ENCODE measurements at regions not wholly inside any gene's neighbourhood (a gene's known extent, or its start where the extent isn't known, plus 50 kb on each side); places are given as distances from the start of the nearest gene placed in this dataset.

DNA sequence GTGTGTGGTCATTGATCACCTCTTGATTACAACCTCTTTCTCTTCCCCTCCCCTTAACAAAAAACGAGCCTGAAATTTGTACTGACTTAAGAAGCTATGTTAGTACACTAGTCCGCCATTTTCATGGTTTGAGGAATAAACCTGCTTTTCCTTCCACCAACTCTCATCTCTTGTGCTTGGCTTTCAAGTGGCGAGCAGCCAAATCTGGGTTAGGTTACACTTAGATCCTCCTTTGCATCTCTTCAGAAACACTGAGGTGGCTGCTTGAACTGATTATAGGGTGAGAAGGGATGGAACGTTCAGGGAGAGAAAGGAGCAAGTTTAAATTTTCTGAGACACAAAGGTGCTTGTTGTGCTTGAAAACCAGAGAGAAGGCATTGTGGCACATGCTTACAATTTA lies 2171.4 kb downstream of the LRRC4C start:
- no peak for DNase-seq

DNA sequence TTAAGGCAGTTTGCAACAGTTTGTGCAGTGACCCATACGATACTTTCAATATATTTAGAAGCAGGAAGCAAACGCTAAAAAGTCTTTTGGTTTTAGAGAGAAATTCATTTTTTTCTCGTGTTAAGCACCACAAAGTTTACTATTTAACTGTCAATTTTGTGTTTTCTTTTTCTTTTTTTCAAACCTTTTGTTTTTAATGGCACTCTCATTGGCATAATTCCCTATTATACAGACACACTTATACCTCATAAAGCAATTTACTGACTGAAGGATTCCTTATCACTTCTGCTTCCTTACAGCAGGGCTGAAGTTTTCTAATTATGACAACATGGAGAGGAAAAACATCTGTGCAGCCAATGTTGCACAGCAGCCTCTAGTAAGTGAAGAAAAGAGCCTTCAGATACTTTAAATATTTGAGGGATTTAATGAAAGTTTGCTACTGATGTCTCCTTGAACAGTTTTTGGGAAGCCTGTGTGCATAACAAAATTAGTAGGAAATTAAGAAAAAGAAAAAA lies 2191.2 kb downstream of the LRRC4C start:
- no peak for DNase-seq

DNA sequence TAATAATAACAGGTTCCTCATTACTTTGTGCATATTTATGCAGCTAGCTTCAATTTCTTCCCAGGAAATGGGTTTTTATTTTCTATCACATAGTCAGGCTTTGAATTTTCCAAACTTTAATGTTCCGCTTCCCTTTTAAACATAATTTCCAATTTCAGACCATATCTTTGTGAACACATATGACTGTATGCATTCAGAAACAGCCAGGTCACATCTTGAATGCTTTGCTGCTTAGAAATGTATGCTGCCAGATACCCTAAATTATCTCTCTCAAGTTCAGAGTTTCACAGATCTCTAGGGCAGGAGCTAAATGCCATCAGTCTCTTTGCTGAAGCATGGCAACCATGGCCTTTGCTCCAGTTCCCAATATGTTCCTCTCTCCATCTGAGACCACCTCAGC lies 2203.8 kb downstream of the LRRC4C start:
- no peak for DNase-seq

DNA sequence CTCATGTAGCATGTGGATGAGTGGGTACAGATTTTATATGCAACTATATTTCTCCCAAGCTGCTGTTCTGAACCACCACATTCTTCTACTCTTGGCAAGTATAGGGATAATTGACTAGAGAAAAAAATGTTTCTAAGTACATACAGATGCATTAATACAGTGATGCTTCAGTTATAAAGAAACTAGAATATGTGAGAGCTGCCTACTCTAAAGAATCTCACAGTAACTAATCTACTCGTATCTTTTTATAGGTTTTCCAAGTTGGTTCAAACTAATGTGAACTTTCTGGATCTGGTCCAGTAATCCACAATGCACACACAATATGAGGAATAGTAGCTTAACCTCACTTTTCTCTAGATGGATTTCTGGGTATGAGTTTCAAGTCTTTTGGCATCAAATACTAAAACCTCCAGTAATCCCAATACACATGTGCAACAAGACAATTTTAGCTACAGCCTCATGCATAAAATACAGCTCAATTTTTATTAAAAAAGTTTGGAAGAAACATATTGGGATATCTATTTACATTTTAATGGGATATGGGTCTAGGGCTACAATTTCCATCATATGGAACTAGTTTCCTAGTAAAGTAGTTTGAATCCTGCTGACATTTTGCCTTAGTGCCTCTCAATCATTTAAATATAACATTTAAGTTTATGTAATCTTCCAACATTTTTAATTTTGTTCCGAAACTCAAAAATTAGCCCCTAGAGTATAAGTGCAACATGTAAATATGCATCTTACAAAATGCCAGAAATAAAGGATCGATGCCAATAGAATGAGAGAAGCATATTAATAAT lies 2209.7 kb downstream of the LRRC4C start:
- no peak for DNase-seq

DNA sequence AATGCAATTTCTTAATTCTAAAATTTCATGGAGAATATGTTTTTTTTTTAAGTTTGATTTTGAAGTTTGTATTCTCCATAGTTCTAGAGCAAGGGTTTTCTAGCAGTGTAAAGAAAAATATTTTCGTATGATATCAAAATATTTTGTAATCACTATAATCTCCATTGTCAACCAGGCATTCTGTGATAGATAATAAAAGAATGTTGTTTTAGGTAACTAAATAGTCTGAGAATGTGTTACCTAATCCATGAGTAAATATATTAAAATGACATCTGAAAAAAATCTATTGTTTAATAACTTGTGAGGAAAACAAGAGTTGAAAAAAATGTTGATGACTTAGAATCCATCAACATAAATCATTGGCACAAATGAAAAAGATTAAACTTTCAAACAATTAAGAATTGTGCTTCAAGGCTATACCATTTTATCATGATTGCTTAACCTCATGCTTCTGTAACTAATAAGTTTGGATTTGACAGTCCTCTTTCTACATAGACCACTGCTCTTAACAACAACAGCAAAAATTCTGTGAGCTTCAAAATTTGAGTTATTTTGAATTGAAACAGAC lies 2211.8 kb downstream of the LRRC4C start:
- no peak for DNase-seq

DNA sequence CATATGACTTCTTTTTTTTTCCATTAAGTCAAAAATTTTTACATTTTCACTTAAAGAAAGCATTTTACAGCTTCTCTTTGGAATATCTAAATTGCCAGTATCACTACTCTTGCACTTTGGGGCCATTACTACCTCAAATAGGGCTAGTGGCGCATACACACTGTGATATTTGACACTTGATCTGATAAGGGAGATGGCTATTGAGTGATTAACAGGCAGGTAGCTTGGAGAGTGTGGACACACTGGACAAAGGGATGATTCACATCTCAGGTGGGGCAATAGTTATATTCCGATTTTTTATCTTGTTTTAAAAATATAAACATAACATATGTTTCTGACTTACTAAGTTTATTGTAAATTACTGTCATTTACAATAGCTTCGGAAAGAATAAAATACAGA lies 2219.9 kb downstream of the LRRC4C start:
- no peak for DNase-seq

DNA sequence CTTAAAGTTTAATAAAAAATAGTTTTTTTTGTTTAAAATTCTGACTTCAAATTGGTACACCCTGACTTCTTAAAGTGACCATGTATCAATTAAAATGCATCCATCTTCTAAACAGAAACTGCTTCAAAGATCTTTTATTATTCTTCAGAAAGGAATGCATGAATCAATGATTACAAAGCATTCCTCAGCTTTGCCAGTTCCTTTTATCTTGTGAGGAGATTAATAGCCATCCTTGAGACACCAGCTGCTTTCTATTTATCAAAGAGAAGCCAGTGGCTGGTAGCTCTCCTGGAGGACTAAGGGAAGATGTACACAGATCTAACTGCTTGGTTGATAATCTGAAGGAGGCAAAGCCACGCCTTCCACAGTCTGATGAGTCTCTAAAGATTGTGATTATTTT lies 2222.5 kb downstream of the LRRC4C start:
- DNase-seq: no peak

DNA sequence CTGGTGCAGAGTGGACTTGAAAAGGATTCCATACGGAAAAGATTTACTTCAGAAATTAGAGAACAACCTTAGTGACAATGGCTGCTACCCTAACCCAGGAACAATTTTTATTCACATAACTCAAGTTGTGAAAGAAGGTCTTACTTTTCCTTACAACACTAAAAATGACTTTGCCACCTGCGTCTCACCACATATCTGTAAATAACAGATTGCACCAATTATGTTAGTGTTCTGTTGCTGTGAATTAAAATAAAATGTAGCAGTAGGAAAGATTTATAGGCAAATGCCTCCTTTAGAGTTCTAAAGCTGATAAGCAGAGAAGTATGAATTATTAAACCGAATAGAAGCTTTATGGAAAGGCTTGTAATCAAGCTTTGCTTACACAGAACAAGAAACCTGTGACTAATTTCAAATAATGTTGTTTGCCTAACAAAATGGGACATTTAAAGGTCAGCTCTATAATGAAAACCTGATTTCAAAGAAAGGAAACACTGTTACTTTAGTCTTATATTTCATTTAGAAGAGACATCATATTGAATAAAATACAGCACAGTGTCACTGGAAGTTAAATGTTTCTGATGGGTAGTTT lies 2237.8 kb downstream of the LRRC4C start:
- DNase-seq: no peak

DNA sequence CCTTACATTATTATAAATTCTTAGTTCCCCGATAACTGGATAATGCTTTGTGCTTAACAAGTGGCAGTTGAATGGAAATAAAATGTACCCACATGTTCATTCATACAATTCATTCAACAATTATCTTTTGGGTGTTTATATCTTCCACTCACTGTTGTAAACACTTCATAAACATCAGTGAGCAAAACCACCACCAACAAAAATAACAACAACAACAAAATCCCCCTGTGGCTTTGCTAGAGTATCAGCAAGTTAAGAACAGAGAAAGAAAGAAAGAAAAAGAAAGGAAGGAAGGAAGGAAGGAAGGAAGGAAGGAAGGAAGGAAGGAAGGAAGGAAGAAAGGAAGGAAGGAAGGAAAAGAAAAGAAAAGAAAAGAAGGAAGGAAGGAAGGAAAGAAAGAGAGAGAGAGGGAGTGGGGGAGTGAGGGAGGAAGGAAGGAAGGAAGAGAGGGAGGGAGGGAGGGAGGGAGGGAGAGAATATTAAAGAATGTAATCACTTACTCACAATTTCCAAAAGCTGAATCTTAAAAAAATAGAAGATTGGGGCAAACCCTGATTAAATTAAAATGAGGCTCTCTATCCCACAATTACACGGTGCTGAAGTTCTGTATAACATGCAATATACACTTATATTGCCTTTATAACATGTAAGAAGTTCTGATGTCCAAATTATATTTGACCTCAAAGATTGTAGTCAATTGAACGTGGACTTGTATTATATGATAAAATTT lies 2238.8 kb downstream of the LRRC4C start:
- DNase-seq: no peak

DNA sequence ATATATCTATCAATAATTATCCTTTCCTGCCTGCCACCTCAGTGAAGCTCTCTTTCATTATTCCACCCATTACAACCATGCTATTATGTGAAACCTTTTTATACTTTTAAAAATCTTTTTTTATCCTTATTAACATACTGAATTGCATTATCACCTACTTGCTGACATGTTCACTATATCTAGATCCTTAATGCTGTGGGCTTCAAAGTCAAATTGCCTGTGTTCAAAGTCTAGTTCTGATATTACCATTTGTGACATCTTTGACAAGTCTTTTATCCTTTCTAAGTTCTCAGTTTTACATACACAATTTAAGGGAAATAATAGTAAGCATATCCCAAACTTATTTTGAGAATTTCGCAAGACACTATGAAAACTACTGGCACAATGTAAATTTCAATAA lies 2239.4 kb downstream of the LRRC4C start:
- no peak for DNase-seq

DNA sequence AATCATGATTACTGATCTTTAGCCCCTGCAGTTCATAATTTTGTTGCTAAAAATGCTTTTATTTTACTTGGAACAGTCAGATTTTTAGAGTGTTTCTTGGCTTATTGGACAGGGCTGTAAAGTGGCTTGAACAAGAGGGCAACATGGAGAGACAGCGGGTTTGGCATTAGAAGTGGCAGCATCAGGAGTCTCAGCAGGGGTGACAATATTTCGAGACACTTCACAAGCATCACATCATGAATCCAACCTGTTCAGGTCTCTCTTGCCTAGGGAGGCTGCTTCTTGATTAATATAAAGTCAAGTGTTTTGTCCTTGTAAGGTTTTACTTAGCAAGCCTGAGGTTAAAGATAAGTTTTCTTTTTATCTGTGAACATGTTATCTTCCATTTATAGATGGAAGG lies 2249.5 kb downstream of the LRRC4C start:
- no peak for DNase-seq

DNA sequence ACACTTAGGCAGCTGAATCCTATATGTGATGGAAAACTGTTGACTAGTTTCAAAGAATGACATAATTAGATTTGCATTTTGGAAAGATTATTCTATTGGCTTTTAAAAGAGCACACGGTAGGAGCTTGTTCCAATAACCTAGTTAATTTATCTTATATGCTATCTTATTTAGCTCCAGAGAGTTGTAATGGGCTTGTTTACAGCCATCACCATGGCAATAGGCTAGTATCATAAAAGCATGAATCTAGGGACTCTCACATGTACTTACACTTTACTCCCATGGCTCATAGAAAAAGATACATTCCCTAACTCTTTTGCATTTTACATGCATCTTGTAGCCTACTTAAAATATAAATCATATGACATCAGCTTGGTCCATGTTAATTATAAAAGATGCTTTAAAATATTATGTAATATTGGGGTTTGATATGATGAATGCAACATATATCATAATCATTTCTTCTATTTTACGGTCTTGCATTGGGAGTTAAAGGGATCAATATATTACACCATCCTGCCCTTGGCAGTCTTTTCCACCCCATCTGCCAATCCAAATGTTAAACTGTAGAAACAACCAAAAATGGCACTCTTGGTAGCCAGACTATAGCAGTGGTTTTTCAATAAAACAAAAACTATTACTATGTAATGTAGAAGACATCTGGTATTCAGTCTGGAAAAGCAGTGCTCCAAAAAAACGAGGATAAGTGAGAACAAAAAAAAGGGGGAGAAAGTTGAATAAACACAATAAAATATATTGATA lies 2254.0 kb downstream of the LRRC4C start:
- DNase-seq: no peak

DNA sequence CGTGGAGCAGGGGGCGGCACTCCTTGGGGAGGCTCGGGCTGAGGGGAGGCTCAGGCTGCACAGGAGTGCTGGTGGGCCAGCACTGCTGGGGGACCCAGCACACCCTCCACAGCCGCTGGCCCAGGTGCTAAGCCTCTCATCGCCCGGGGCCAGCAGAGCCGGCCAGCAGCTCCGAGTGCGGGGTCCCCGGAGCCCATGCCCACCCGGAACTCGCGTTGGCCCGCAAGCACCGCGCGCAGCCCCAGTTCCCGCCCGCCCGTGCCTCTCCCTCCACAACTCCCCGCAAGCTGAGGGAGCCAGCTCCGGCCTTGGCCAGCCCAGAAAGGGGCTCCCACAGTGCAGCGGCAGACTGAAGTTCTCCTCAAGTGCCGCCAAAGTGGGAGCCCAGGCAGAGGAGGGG lies 2266.8 kb downstream of the LRRC4C start:
- DNase-seq: no peak

DNA sequence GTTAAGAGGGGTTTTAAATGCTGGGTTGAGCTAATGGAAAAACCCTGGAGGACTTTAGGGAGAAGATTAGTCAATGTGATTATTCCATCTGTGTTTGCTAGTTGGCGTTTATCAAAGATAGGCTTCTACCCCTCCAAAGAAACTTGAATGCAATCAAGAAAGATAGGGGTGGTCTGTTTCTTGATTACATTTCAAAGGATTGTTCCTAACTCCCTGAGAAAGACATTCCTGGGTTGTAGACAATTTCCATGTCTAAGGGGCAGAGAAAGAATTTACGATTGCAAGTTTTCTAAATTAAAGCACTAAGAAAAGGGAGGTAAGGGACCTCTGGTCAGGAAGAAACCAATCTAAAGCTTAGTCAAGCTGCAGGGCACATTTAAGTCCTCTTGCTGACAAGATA lies 2268.7 kb downstream of the LRRC4C start:
- no peak for DNase-seq

DNA sequence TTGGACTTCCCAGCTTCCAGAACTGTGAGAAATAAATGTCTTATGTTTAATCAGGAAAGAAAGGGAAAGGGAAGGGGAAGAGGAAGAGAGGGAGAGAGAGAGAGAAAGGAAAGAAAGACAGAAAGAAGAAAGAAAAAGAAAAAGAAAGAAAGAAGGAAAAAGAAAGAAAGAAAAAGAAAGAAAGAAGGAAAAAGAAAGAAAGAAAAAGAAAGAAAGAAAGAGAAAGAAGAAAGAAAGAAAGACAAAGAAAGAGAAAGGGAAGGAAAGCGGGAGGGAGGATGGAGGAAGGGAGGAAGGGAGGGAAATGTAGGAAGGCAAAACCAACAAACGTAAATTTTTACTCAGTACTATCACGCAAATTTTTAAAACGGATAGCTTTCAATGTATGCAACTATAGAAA lies 2281.8 kb downstream of the LRRC4C start:
- DNase-seq: no peak

DNA sequence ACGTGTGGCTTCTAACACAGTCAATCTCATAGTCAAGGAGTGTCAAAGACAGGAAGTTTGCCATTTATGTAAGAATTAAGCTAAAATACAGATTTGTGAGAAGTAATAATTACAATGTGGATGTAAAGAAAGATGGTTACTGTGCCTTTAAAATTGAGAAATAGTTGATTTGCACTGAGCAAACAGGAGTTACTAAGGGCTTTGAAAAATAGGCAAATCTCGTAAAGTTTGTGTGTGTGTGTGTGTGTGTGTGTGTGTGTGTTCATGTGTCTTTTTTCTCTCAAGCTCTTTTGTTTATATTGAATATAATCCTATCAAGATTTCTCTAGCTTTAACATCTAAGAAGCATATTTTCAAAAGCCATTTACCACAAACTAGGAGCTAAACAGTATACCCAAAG lies 2284.5 kb downstream of the LRRC4C start:
- DNase-seq: no peak

DNA sequence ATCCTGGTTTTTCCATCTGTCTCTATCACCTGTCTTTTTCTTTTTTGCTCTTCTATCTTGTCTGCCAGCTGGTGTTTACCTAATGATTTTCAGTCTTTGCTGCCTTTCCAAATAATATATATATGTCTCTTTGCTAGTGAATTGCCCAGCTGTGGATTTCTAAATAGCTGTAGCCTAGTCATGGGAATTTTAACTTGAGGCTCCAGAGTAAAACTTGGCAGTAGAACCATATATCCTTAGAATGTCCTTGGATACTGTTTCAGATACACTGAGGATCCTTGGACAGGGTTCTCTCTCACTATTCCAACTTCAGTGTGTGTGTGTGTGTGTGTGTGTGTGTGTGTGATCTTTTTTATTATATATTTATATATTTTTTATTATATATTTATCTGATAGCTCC lies 2285.3 kb downstream of the LRRC4C start:
- no peak for DNase-seq

DNA sequence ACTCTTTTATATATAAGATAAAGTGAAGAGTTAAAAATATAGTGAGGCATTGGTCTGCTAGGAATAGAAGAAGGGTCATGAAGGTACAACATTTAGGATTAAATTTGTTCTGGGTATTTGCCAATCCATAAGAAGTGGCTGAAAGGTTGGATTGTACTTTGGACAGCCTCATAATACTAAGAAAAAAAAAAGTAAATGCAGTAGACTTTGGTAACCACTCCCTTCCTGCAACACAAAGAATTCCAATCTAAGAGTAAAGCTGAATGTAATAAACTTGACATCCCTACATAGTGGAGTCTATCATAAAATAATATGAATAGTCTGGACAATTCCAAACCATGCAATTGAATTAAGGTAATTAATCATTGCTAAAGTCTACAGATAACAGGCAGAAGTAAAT lies 2294.4 kb downstream of the LRRC4C start:
- DNase-seq: no peak

DNA sequence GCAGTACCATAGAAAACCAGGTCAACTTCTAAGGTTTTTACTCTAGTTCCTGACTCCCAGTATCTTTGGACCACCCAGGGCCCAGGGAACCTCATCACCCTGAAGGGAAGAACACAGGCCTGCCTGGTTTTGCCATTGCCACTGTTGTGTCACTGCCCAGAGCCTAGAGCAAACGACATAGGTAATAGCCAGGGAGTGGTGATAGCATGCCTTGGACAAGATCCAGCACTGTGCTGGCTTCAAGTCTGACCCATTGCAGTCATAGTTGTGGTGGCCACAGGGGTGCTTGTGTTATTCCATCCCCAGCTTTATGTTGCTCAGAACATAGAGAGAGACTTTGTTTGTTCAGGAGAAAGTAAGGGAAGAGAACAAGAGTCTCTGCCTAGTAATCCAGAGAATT lies 2310.2 kb downstream of the LRRC4C start:
- DNase-seq: no peak

DNA sequence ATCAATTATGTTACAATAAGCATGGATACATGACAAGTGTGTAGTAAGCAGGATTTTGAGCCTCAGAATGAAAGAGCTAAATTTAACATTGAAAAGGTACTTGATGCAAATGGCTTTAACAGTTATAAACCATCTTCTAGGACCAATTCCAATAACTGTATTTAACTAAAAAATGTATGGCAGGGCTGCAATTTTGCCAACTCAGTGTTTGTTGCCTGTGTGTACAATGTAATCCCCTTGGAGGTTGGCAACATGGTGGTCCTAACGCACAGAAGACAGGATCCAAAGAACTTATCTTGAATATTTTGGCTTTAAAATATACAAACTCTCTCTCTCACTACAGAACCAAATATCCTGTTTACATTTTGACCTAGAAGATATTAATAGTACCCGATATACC lies 2314.1 kb downstream of the LRRC4C start:
- no peak for DNase-seq

DNA sequence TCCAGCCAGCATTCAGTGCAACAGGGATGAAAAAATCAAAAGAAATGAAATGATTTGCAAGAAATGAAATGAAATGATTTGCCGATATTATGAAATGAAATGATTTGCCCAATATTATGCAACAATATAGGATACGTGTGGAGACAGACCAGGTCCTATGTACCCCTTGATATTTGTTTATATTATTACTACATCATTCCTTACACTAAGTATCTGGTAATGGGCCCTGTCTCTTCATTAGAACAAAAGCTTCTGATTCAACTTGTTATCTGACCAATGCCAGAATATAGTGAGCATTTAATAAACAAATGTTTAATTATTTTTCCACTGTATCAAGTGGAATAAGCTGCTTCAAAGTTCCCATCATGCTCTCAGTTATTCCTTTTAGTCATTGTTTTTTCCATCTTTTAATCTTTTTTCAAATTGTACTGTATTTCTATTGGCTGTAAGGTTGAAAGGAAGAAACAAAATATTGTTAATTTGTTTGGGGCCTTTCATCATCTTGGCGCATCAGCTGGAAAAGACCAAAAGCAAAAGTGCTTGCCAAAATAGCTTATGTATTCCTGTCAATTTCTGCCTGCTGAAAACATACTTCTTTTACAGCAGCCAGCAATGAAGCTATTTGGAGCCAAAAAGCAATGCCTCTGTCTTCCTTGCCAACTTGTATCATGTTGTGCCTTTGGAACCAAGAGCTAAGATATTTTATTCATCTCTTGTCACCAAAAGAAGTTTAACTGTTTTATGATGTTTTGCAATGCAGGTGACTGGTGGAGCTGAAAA lies 2314.9 kb downstream of the LRRC4C start:
- DNase-seq: no peak

DNA sequence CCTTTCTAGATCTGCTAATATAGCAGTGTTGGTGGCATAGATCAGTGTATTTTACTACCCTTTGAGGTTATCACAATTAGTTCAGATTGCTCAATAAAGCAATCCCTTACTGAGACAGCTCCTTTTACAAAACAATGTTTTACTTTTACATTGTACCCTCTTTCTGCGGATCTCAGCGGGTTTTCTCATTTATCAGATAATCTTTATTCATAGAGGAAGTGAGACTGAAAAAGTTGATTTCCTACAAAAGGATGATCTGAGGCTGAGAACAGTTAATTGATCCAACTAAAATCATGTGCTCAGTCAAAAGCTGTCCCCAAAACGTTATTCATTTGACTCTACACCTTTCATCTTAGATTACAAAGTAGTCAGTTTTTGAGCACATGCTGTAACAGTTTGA lies 2319.9 kb downstream of the LRRC4C start:
- DNase-seq: no peak
